ENCODE measurements at regions not wholly inside any gene's neighbourhood (a gene's known extent, or its start where the extent isn't known, plus 50 kb on each side); places are given as distances from the start of the nearest gene placed in this dataset.

DNA sequence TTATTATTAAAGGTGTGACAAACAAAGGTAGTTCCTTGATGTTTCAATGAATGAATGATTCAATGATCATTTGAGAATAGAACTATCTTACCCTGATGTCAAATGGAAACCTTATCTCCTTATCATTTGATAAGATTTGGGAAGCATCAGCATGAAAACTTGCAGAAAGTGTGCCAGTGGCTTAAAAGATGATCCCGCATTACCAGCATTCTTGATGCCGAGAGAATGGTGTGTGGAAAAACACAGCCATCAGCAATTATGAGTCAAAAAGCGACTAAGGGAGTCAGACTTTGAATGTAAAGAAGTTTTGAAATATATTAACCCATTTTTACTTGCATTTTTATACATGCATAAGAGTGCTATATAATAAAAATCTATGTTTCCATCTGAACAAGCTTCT lies 93.7 kb downstream of the MAIP1 start:
- TF ChIP-seq, protein P1, sequence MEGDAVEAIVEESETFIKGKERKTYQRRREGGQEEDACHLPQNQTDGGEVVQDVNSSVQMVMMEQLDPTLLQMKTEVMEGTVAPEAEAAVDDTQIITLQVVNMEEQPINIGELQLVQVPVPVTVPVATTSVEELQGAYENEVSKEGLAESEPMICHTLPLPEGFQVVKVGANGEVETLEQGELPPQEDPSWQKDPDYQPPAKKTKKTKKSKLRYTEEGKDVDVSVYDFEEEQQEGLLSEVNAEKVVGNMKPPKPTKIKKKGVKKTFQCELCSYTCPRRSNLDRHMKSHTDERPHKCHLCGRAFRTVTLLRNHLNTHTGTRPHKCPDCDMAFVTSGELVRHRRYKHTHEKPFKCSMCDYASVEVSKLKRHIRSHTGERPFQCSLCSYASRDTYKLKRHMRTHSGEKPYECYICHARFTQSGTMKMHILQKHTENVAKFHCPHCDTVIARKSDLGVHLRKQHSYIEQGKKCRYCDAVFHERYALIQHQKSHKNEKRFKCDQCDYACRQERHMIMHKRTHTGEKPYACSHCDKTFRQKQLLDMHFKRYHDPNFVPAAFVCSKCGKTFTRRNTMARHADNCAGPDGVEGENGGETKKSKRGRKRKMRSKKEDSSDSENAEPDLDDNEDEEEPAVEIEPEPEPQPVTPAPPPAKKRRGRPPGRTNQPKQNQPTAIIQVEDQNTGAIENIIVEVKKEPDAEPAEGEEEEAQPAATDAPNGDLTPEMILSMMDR (IDR thresholded peaks at IDR 0.05): no peak
- no peak for TF ChIP-seq POLR2A (IDR thresholded peaks at IDR 0.05)

Data from transverse colon (tissue), 3 donors.